Heart right ventricle (tissue), 16 donors: ENCODE measurements at regions not wholly inside any gene's neighbourhood (a gene's known extent, or its start where the extent isn't known, plus 50 kb on each side); places are given as distances from the start of the nearest gene placed in this dataset.
"Not testable (repeated sequence)": the region's sequence is repeated elsewhere in the genome, so short reads cannot be mapped to it uniquely, and the experiment has no call there.

ENCODE experiments used
- ATAC-seq, 8 donors: fragments of 200-7000 bp; cut with Tn5 transposase; one replicate each; pipeline ENCODE4 v1.9.1; 2020; ENCODE audit warnings: mild to moderate bottlenecking in 8 of 8, moderate library complexity in 8 of 8, moderate number of reproducible peaks in 1 of 8
- DNase-seq, 2 donors: peaks; one replicate each; pipeline ENCODE4 v3.0.0-alpha.2; 2020
- H3K27ac ChIP-seq, 10 donors: fragments of 200-600 bp; sonication (generic) in 2 of 10; one replicate each; pipeline versions ENCODE4 v1.5.0 to v1.8.0; 2020 to 2022; ENCODE audit warnings: mild to moderate bottlenecking in 3 of 10
- H3K27me3 ChIP-seq, 7 donors: fragments of 200-600 bp; one replicate each; pipeline ENCODE4 v1.8.0; 2021 to 2022; ENCODE audit warnings: mild to moderate bottlenecking in 2 of 7
- H3K36me3 ChIP-seq, 9 donors: fragments of 200-600 bp; sonication (generic) in 1 of 9; one replicate each; pipeline versions ENCODE4 v1.5.0 to v1.8.0; 2020 to 2022; ENCODE audit warnings: mild to moderate bottlenecking in 2 of 9
- H3K4me1 ChIP-seq, 9 donors: fragments of 200-600 bp; sonication (generic) in 1 of 9; one replicate each; pipeline versions ENCODE4 v1.5.0 to v1.8.0; 2020 to 2022; ENCODE audit warnings: mild to moderate bottlenecking in 4 of 9
- H3K4me3 ChIP-seq, 10 donors: fragments of 200-600 bp; sonication (generic) in 2 of 10; one replicate each; pipeline versions ENCODE4 v1.5.0 to v1.8.0; 2020 to 2022; ENCODE audit warnings: mild to moderate bottlenecking in 7 of 10, moderate library complexity in 2 of 10
- H3K9me3 ChIP-seq, 11 donors: fragments of 200-600 bp in 10 of 11; sonication (generic) in 2 of 11; one replicate each; pipeline versions ENCODE4 v1.5.0 to v1.8.0; 2013 to 2022; ENCODE audit warnings: mild to moderate bottlenecking in 2 of 11, control low read depth in 1 of 11, moderate library complexity in 1 of 11
- CTCF ChIP-seq, 9 donors: fragments of 200-600 bp; sonication (generic) in 2 of 9; IDR thresholded peaks; one replicate each; pipeline versions ENCODE4 v1.5.0 to v1.8.0; 2021 to 2022; ENCODE audit warnings: antibody characterized with exemption in 9 of 9, mild to moderate bottlenecking in 5 of 9, moderate library complexity in 1 of 9
- WGBS, 2 donors: extraction: QIAGEN DNeasy Blood & Tissue Kit; methylation state at CpG; one replicate each; pipeline ENCODE4 v1.1.7; 2013; ENCODE audit warnings: inconsistent platforms in 1 of 2; 5-methylcytosine and 5-hydroxymethylcytosine counted together
- intact Hi-C, 10 donors: fragments of 100-400 bp; cut with DNase I; formaldehyde crosslinking; loops; one replicate each; pipeline versions ENCODE4 v1.11.1 to v1.14.2; 2022
- donor health status: Arrhythmogenic right ventricular cardiomyopathy.
- donor health status: ischemic (EF 13 %, LVEDD 7.1; RV severe dilation, severe dysfunction).
- donor health status: healthy with polysubstance abuse.
- donor health status: DM: no; HTN: yes; CAD: no.
- donor health status: DM: no; HTN: no; CAD: no.
- donor health status: ischemic (EF 25% LVEDD 6.9; RV normal size, moderate dysfunction).
- donor health status: ischemic (EF 25% LVEDD 5.7; RV mildly dilated, moderate dysfunction).
- donor health status: healthy.
- donor health status: DM: yes; HTN: yes; CAD: no.
- donor health status: Ischemic cardiomyopathy.
- donor health status: ischemic (EF 35%, LVEDD 5.7; RV mildly dilated, moderate dysfunction).
- donor health status: nonischemic (EF 11% LVEDD 7.7; RV severe dilation, severe dysfunction).
- donor health status: DM: yes; HTN: yes; CAD: no.
- donor health status: PGD.
- donor health status: ischemic (EF 29% LVEDD 5.4; RV normal size, mild dysfunction).
- donor health status: nonischemic (EF 23%, LVEDD 6.1; RV moderate dilation, normal function).

- Histone ChIP-seq H3K9me3 (peaks cover 0 to 5% (median 0%) of the 10 kb centered on the region in 11 donors), H3K36me3 (no peaks in the 10 kb centered on the region), H3K27me3 (no peaks in the 10 kb centered on the region), H3K27ac (no peak overlapping the region), H3K4me3 (no peak overlapping the region), H3K4me1 (no peaks in the 10 kb centered on the region)
- WGBS, 2 donors, result 58 to 69% methylated on average over 3 of the region's 3 CpGs
- DNase-seq, result no peak
- intact Hi-C loops, result no loop called here
- no peak for ATAC-seq
- no peak for TF ChIP-seq CTCF (IDR thresholded peaks at IDR 0.05)
Observed at GRCh38 chr4:187393531-187394344, 601.8 kb upstream of the ZFP42 start.

- intact Hi-C loops, result no loop called here
- Histone ChIP-seq H3K9me3 (peaks cover 0 to 2% (median 0%) of the 10 kb centered on the region in 11 donors), H3K4me3 (no peak overlapping the region), H3K36me3 (no peaks in the 10 kb centered on the region), H3K4me1 (no peaks in the 10 kb centered on the region), H3K27ac (no peak overlapping the region), H3K27me3 (no peaks in the 10 kb centered on the region)
- no peak for TF ChIP-seq CTCF (IDR thresholded peaks at IDR 0.05)
- WGBS, 2 donors, result 77 to 79% methylated on average over 6 of the region's 6 CpGs
- no peak for DNase-seq
- ATAC-seq, result no peak
Observed at GRCh38 chr4:187396106-187396505, 599.5 kb upstream of the ZFP42 start.

- H3K4me3 ChIP-seq, DNase-seq, intact Hi-C loops: not testable (repeated sequence)
Observed at GRCh38 chr4:187408447-187408846, 587.1 kb upstream of the ZFP42 start.

GRCh38 chr4:187413564-187414358 is 581.8 kb upstream of the ZFP42 start:
- intact Hi-C loops, result no loop called here
- Histone ChIP-seq H3K4me1 (peaks cover 0 to 15% (median 0%) of the 10 kb centered on the region in 9 donors), H3K9me3 (peaks cover 0 to 15% (median 0%) of the 10 kb centered on the region in 11 donors), H3K27me3 (no peaks in the 10 kb centered on the region), H3K27ac (no peak overlapping the region), H3K4me3 (no peak overlapping the region), H3K36me3 (no peaks in the 10 kb centered on the region)
- 74 to 84% methylated on average over 4 of the region's 4 CpGs for WGBS, 2 donors
- no peak for TF ChIP-seq CTCF (IDR thresholded peaks at IDR 0.05)
- no peak for ATAC-seq
- no peak for DNase-seq

More at GRCh38 chr4:187408447-187408846, 587.1 kb upstream of the ZFP42 start:
- not testable (repeated sequence) for ATAC-seq, H3K4me1 ChIP-seq, H3K27ac ChIP-seq, H3K27me3 ChIP-seq, H3K36me3 ChIP-seq
- 77 to 90% methylated on average over 10 of the region's 10 CpGs for WGBS, 2 donors
- H3K9me3 ChIP-seq, result peaks cover 0 to 23% (median 0%) of the 10 kb centered on the region in 11 donors
